MCF 10A (cell line): ENCODE measurements at regions not wholly inside any gene's neighbourhood (a gene's known extent, or its start where the extent isn't known, plus 50 kb on each side); places are given as distances from the start of the nearest gene placed in this dataset.

Source experiments
- BruUV-seq: library from RNA; stranded (reverse); fragments of 400-500 nt; replicated peaks from 2 replicates; lab custom pipeline; 2021; lab: Mats Ljungman, UMichigan
- CTCF ChIA-PET: fragments of 300-600 bp; sonication (Branson Sonifier 250); formaldehyde crosslinking; extraction: SDS; loops from one replicate; lab custom pipeline; 2021; ENCODE audit warnings: antibody characterized with exemption, inconsistent platforms; lab: Yijun Ruan, JAX
- POLR2A ChIA-PET: fragments of 300-600, 350-650 bp; sonication (Branson Sonifier 250); formaldehyde crosslinking; extraction: SDS; loops from one replicate; lab custom pipeline; 2020; ENCODE audit warnings: antibody characterized with exemption, inconsistent platforms; lab: Yijun Ruan, JAX
- DNase-seq: peaks from one replicate; pipeline ENCODE4 v3.0.0-alpha.2; 2018; ENCODE audit not compliant: unreplicated experiment
- H3K27ac Mint-ChIP-seq: one replicate; pipeline ENCODE4 v1.8.0; 2022; ENCODE audit warnings: mild to moderate bottlenecking, low read depth, mixed read lengths; ENCODE audit not compliant: unreplicated experiment
- H3K27me3 Mint-ChIP-seq: one replicate; pipeline ENCODE4 v1.8.0; 2022; ENCODE audit warnings: mixed read lengths; ENCODE audit not compliant: insufficient read depth, unreplicated experiment
- H3K36me3 Mint-ChIP-seq: one replicate; pipeline ENCODE4 v1.8.0; 2022; ENCODE audit warnings: mild to moderate bottlenecking, moderate library complexity, mixed read lengths; ENCODE audit not compliant: insufficient read depth, unreplicated experiment
- H3K4me1 Mint-ChIP-seq: one replicate; pipeline ENCODE4 v1.8.0; 2022; ENCODE audit warnings: mixed read lengths; ENCODE audit not compliant: insufficient read depth, unreplicated experiment
- H3K4me3 Mint-ChIP-seq: one replicate; pipeline ENCODE4 v1.8.0; 2022; ENCODE audit warnings: mild to moderate bottlenecking, moderate library complexity, mixed read lengths; ENCODE audit not compliant: unreplicated experiment
- H3K9me3 Mint-ChIP-seq: one replicate; pipeline ENCODE4 v1.8.0; 2022; ENCODE audit warnings: mixed read lengths; ENCODE audit not compliant: unreplicated experiment
- CTCF ChIP-seq: fragments of 200-600 bp; IDR thresholded peaks from one replicate; pipeline ENCODE4 v1.8.0; 2022; ENCODE audit warnings: antibody characterized with exemption, mild to moderate bottlenecking; ENCODE audit not compliant: unreplicated experiment
- intact Hi-C: fragments of 100-400 bp; cut with micrococcal nuclease; formaldehyde crosslinking; loops from 2 replicates; pipeline ENCODE4 v1.14.1; 2022

- H3K36me3 Mint-ChIP-seq: no peaks in the 10 kb centered on the region
- H3K27ac Mint-ChIP-seq: no peak overlapping the region
- ChIA-PET CTCF (interaction anchor here (0.6 to 1.5 kb wide), 10 partner anchors 10 to 1163 kb away, joined by 3 to 6 read pairs (median 4); no protein-coding TSS in a partner anchor), POLR2A (interaction anchor here (0.6 kb wide), 1 partner anchor 270 kb away, joined by 3 read pairs; no protein-coding TSS in a partner anchor)
- H3K4me1 Mint-ChIP-seq: no peaks in the 10 kb centered on the region
- H3K4me3 Mint-ChIP-seq: no peak overlapping the region
- no TSS peak for BruUV-seq
- intact Hi-C loops: loop anchor here (1.0 to 5.0 kb wide), 2 partner anchors 150 to 176 kb away; no protein-coding TSS in a partner anchor
- peak; percentile 50 for DNase-seq
- H3K9me3 Mint-ChIP-seq: no peaks in the 10 kb centered on the region
- H3K27me3 Mint-ChIP-seq: peaks cover 38% of the 10 kb centered on the region
- peak; percentile 49 for TF ChIP-seq CTCF
Observed at GRCh38 chr12:45122768-45123380, 72.0 kb upstream of the DBX2 start.

GRCh38 chr12:45124485-45125155, 73.7 kb upstream of the DBX2 start:
- ChIA-PET CTCF (interaction anchor here (0.6 to 1.5 kb wide), 6 partner anchors 10 to 788 kb away, joined by 3 read pairs; no protein-coding TSS in a partner anchor), POLR2A (interaction anchor here (0.7 kb wide), 1 partner anchor 480 kb away, joined by 4 read pairs; no protein-coding TSS in a partner anchor)
- Mint-ChIP-seq H3K9me3 (no peaks in the 10 kb centered on the region), H3K27me3 (peaks cover 53% of the 10 kb centered on the region), H3K4me3 (no peak overlapping the region), H3K36me3 (no peaks in the 10 kb centered on the region), H3K27ac (no peak overlapping the region), H3K4me1 (no peaks in the 10 kb centered on the region)
- no peak for TF ChIP-seq CTCF
- DNase-seq: no peak
- intact Hi-C loops: loop anchor here (5.0 kb wide), 1 partner anchor 177 kb away; no protein-coding TSS in a partner anchor
- no TSS peak for BruUV-seq

- BruUV-seq: no TSS peak
- Mint-ChIP-seq H3K4me1 (no peaks in the 10 kb centered on the region), H3K9me3 (no peaks in the 10 kb centered on the region), H3K27me3 (peaks cover 53% of the 10 kb centered on the region), H3K27ac (no peak overlapping the region), H3K36me3 (no peaks in the 10 kb centered on the region), H3K4me3 (no peak overlapping the region)
- peak; percentile 7 for DNase-seq
- intact Hi-C loops: no loop called here
- CTCF ChIA-PET: interaction anchor here (1.3 kb wide), 1 partner anchor 8 kb away, joined by 4 read pairs; no protein-coding TSS in a partner anchor
- no peak for TF ChIP-seq CTCF
- POLR2A ChIA-PET: no interaction called here
Observed at GRCh38 chr12:45125997-45126396, 75.1 kb upstream of the DBX2 start.

GRCh38 chr12:45128637-45129036, 77.7 kb upstream of the DBX2 start:
- no peak overlapping the region for H3K4me3 Mint-ChIP-seq
- H3K36me3 Mint-ChIP-seq: no peaks in the 10 kb centered on the region
- ChIA-PET POLR2A (no interaction called here), CTCF (interaction anchor here (0.5 to 1.1 kb wide), 5 partner anchors 9 to 693 kb away, joined by 3 read pairs; no protein-coding TSS in a partner anchor)
- no peak for TF ChIP-seq CTCF
- no peak overlapping the region for H3K27ac Mint-ChIP-seq
- no peaks in the 10 kb centered on the region for H3K4me1 Mint-ChIP-seq
- DNase-seq: no peak
- BruUV-seq: no TSS peak
- peaks cover 74% of the 10 kb centered on the region for H3K27me3 Mint-ChIP-seq
- intact Hi-C loops: no loop called here
- no peaks in the 10 kb centered on the region for H3K9me3 Mint-ChIP-seq
